ENCODE measurements at regions not wholly inside any gene's neighbourhood (a gene's known extent, or its start where the extent isn't known, plus 50 kb on each side); places are given as distances from the start of the nearest gene placed in this dataset.
"Not testable (repeated sequence)": the region's sequence is repeated elsewhere in the genome, so short reads cannot be mapped to it uniquely, and the experiment has no call there.

- peak; percentile 5 for DNase-seq (ENCODE audit: low read depth)
These were observed 112.0 kb upstream of the OR5AK2 start for GRCh38 chr11:56876621-56877275.

- DNase-seq (ENCODE audit: low read depth), result no peak
These were observed 106.7 kb upstream of the OR9G4 start for GRCh38 chr11:56855217-56855616.

- DNase-seq (ENCODE audit: low read depth), result no peak
These were observed 103.6 kb upstream of the OR9G4 start for GRCh38 chr11:56852131-56852530.

GRCh38 chr11:56849852-56850251 is 101.4 kb upstream of the OR9G4 start:
- DNase-seq (ENCODE audit: low read depth), result no peak

GRCh38 chr11:56849250-56849649 is 100.8 kb upstream of the OR9G4 start:
- no peak for DNase-seq (ENCODE audit: low read depth)

GRCh38 chr11:56848141-56848809 is 99.8 kb upstream of the OR9G4 start:
- DNase-seq (ENCODE audit: low read depth), result no peak

- DNase-seq (ENCODE audit: low read depth), result no peak
These were observed 98.4 kb upstream of the OR9G4 start for GRCh38 chr11:56846631-56847576.

- no peak for DNase-seq (ENCODE audit: low read depth)
These were observed 96.7 kb upstream of the OR9G4 start for GRCh38 chr11:56845121-56845732.

GRCh38 chr11:56843816-56844215 is 95.3 kb upstream of the OR9G4 start:
- DNase-seq (ENCODE audit: low read depth), result no peak

- no peak for DNase-seq (ENCODE audit: low read depth)
These were observed 94.6 kb upstream of the OR9G4 start for GRCh38 chr11:56842814-56843794.

GRCh38 chr11:56841210-56841810 is 92.8 kb upstream of the OR9G4 start:
- DNase-seq (ENCODE audit: low read depth), result peak; percentile 25

- DNase-seq (ENCODE audit: low read depth), result not testable (repeated sequence)
These were observed 78.9 kb upstream of the OR9G4 start for GRCh38 chr11:56827357-56827756.

GRCh38 chr11:56819916-56820315 is 71.4 kb upstream of the OR9G4 start:
- no peak for DNase-seq (ENCODE audit: low read depth)

- DNase-seq (ENCODE audit: low read depth), result no peak
These were observed 69.2 kb upstream of the OR9G4 start for GRCh38 chr11:56817661-56818060.

GRCh38 chr11:56816259-56816658 is 67.8 kb upstream of the OR9G4 start:
- DNase-seq (ENCODE audit: low read depth), result no peak

GRCh38 chr11:56808326-56808725 is 59.8 kb upstream of the OR9G4 start:
- DNase-seq (ENCODE audit: low read depth), result no peak

GRCh38 chr11:56799691-56800210 is 51.3 kb upstream of the OR9G4 start:
- DNase-seq (ENCODE audit: low read depth), result no peak

All from GM04504 (cell line).